DMS153 treated with DMSO at 0.1 percent for 48 hours (cell line): ENCODE measurements at regions not wholly inside any gene's neighbourhood (a gene's known extent, or its start where the extent isn't known, plus 50 kb on each side); places are given as distances from the start of the nearest gene placed in this dataset.
A peak's percentile ranks its signal among the peaks of the same experiment; 100 is the strongest.

Source experiments
- DNase-seq: peaks from one replicate; lab custom pipeline; 2025; ENCODE audit not compliant: unreplicated experiment; lab: John Stamatoyannopoulos, UW

DNA sequence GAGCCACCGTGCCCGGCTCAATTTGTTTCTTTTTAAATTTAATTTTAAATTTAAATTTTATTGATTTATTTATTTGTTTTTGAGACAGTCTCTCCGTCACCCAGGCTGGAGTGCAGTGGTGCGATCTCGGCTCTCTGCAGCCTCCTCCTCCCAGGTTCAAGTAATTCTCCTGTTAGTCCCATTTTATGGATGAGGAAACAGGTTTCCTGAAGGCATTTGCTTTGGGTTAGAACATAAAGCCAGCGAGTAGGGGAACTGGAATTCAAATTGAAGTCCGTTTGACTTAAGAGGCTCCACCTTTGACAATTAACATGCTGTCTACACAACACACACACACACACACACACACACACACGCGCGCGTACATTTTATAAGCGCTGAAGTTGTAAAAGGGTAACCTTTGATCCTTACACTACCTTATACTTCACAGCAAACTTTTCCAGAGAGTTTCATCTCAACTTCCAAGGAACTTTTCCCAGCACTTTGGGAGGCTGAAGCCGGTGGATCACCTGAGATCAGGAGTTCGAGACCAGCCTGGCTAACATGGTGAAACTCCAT is 232.0 kb downstream of the BCAS1 start:
- no peak for DNase-seq

GRCh38 chr20:53837126-53837826 is 233.1 kb downstream of the BCAS1 start:
- DNase-seq = no peak

DNA sequence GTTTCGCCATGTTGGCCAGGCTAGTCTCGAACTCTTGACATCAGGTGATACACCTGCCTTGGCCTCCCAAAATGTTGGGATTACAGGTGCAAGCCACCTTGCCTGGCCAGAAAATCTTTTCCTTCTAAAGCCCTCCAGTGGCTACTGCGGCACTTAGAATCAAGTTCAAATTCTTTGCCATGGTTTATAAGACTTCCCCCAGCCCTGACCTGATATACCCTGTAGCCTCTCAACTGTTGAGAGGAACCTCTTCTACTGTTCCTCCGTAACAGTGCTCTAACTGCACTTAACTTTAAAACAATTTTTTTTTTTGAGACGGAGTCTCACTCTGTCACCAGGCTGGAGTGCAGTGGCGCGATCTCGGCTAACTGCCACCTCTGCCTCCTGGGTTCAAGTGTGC is 235.6 kb downstream of the BCAS1 start:
- no peak for DNase-seq

DNA sequence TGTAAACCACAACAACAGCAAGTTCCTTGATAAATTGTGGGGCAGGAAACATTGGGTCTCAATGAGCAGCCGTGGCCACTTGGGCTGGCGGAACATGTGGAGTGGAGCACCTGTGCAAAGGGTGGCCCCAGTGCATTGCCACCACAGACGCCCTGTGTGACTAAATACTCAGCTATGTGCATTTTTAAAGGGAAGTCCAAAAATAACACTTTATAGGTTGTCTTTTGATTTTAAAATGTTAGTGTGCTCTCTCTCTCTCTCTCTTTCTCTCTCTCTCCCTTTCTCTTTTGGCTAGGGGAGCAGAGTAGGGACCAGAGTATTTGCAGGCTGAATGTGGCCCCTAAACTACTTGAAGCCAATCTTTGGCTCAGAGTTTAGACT is 236.3 kb downstream of the BCAS1 start:
- DNase-seq = no peak

DNA sequence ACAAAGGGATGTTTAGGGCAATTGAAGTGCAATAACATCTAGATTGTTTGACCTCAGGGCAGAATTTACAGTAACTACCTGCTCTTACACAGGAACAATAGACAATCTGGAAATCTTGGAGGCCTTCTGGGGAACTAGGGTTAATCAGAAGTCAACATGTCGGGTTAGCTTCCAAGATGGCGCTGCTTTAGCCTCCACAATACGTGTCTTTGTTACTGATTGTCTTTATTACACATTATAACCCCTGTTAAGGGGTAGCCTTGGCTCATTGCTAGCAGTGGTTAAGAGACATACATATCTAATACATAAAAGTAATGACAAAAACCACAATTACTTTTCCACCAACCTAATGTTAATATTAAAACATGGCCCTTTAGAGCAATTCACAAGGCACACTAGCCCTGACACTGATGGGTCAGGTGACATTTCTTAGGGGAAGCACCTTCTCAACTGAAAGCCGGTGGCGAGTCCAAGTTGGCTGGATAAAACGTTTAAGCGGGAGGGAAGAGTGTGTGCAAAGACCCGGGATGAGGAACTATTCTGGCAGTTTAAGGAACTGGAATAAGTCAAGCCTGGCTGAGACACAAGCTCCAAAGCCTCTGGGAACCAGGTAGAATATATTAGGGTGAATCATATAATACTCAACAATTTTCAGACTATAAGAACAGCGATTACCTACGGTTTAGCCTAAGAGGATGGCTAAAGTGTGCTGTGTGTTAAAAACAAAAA is 236.9 kb downstream of the BCAS1 start:
- DNase-seq = no peak

DNA sequence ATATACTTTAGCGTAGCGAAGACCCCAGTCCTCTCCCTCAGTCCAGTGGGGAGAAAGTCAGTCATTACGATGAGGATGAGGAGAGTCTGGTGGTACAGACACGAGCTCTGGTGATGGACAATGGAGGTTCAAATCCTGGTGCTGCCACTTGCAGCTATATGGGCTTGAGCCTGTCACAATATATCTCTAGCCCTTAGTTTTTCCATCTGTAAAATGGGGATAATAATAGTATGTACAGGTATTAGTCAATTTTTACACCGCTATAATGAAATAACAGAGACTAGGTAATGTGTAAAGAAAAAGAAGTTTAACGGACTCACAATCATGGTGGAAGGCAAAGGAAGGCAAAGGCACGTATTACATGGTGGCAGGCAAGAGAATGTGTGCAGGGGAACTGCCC is 237.9 kb downstream of the BCAS1 start:
- DNase-seq = no peak

GRCh38 chr20:53831812-53832211 is 238.2 kb upstream of the ZNF217 start:
- DNase-seq = no peak

DNA sequence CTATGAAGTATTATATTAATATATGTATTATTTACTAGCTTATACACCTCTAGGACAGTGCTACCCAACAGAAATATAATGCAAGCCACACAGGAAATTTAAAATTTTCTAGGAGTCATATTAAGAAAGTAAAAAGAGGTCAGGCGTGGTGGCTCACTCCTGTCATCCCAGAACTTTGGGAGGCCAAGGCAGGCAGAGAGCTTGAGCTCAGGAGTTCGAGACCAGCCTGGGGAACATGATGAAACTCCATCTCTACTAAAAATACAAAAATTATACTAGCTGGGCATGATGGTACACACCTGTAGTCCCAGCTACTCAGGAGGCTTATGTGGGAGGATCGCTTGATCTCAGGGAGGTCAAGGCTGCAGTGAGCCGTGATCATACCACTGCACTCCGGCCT is 237.6 kb upstream of the ZNF217 start:
- no peak for DNase-seq

DNA sequence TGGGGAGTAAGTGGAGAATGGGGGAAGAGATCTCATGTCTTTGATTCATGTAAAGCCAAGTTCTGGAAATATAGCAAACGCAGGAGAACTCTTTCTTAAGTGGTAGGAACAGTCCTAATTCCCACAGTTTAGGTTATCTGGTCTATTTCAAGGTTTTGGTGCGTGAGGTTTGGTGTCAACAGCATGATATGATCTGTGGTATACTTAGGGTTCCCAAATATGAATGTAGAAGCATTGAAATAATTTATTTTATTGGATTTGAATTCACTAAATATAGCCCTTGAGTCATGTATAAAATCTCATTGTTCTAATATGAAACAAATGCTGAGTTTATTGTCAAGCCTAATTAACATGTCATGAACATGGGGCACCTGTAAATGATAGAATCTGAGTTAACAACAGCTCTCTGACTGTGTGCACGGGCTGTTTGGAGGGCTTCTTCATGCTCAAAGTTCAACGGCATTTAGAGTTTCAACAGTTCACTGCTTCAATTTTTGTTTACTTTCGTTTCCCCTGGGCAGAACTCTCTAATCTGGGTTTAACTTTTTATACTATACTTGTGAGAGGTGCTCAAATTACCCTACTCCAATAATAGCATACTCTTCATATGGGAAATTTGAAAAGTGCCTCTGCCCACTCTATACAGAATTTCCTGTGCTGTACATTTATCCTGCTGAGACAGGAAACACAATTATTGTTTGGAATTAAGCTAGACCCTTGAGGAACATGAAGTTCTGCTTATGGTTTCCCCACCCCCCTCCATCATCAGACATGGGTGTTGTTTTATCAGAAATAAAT is 236.3 kb upstream of the ZNF217 start:
- DNase-seq = no peak

- DNase-seq = no peak
Observed at GRCh38 chr20:53829255-53829723, 235.7 kb upstream of the ZNF217 start.

DNA sequence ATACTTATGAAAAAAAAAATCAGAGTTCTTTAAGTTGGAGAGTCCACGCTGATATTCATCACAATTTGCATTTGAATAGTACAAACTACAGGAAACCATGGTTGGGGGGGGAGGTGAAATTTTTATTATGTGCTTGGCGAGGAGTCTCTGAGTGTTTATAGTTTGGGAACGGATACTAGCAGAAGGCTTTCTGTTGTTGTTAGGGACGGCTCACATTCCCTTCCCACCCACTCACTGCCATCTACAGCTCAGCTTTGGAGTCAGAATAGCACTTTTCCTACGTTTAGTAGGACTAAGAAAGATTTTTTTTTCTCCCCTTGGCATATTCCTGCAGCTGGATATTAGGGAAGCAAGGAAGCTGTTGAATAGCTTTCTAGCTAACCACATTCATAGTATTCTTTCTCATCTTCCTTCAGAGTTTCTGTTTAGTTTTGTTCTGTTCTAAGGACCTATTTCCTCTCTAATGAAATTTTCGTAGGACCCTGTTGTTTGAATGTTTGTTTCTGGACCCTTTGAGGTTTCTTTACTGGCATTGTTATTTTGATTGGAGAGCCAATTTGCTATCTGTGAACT is 235.1 kb upstream of the ZNF217 start:
- DNase-seq = peak; percentile 27

- DNase-seq = peak; percentile 7
Observed at GRCh38 chr20:53828088-53828681, 234.5 kb upstream of the ZNF217 start.

DNA sequence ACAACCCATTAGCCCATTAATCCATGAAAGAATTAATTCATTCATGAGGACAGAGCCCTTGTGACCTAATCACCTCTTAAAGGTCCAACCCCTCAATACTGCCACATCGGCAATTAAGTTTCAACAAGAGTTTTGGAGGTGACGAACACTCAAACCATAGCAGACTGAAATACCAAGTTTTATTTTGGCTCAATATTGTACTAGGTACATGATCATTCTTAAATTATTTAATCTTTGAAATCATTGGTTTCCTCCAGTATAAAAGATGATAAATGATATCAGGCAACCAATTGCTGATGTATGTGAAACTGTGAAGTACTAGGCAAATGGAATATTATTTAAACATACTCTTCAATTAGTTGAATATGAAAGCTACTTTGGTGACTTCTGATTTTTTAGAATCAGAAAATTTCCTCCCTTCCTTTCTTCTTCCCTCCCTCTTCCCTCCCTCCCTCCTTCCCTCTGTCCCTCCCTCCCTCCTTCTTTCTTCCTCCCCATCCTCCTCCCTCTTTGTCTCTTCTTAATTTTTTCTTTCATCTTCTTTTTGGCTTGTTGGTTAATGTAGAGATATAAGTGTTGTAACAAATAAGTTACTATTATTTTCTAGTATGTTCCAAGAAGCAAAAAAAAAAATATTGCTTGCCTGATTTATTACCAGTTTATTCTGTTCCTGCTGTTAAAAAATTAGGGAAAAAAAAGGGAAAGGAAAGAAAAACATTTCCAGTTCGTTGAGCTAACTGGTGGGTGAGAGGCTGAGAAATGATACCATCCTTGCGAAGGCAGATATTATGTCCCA is 233.9 kb upstream of the ZNF217 start:
- DNase-seq = no peak

GRCh38 chr20:53826597-53827291 is 233.1 kb upstream of the ZNF217 start:
- DNase-seq = no peak

DNA sequence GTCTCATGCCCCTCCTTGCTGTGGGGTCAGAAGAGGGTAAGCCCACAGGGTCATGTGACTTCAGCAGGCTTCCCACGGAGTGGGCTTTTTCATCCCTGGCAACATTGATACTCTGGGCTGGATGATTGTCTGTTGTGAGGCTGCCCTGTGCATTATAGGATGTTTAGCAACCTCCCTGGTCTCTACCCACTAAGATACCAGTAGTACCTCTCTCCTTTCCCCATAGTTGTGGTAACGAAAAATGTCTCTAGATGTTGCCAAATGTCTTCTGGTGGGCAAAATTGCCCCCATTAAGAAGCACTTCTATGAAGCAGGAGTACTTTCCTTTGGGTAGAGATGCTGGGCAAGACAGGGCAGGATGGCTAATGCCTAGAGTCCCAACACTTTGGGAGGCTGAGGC is 232.5 kb upstream of the ZNF217 start:
- no peak for DNase-seq

DNA sequence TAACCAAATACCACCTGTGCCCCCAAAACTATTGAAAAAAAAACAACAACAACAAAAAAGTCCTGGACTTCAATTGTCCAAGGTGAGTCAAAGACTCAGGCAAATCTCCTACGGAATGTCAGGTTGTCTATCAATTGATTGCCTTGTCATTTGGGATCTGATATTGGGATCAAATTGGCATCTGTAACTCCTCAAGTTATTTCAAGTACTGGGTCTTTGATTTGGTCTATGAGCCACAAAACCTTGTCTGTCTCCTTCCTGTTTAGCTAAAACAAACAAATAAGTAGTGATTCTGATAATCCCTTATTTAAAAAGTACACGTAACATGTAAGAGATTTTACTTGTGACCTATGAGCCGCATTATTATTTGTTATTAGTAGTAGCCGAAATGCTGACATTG is 231.6 kb upstream of the ZNF217 start:
- DNase-seq = no peak

DNA sequence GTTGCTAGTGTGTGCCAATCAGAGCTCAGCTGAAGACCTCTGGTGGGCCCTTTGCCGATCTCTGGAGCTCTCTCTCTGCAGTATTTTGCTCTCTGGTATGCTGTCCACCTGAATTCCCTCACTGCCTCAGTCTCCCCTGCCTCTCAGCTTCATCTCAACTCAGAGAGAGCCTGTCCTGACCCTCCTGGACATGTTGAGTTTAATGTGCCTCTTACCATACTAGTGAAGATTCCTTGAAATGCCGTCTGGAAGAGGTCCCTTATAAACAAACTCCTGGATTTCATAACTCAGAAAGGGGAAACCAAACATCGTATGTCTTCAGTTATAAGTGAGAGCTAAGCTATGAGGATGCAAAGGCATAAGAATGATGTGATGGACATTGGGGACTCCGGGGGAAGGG is 231.1 kb upstream of the ZNF217 start:
- no peak for DNase-seq

DNA sequence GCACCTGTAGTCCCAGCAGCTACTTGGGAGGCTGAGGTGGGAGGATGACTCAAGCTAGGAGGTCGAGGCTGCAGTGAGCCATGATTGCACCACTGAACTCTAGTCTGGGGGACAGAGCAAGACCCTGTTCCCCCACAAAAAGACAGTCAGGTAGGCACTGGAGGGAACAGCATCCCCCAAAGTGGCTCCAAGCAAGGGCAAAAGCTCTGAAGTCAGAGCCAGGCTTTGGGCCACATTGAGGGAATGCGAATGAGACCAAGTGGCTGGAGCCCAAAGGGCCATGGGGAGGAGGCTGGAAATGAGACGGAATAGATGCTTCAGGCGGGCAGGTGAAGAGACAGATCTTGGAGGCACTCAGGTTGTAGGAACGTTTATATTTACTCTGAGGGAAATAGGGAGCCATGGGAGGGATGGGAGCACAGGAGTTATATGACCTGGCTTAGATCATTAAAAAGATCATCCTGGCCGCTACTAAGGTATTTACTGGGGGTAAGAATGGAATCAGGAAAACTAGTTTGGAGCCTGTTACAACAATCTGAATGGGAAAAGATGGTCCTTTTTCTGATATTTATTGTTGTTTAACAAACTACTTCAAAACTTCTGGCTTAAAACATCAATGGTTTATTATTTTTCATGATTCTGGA is 229.6 kb upstream of the ZNF217 start:
- DNase-seq = no peak

GRCh38 chr20:53822534-53822933 is 228.9 kb upstream of the ZNF217 start:
- no peak for DNase-seq
